ENCODE measurements at regions not wholly inside any gene's neighbourhood (a gene's known extent, or its start where the extent isn't known, plus 50 kb on each side); places are given as distances from the start of the nearest gene placed in this dataset.

GRCh38 chr12:111283966-111284365 lies 84.9 kb downstream of the PHETA1 start:
- no peak overlapping the region for H3K4me3 ChIP-seq (ENCODE audit: low read length)
- H2AFZ ChIP-seq (ENCODE audit: low read length), result no peak overlapping the region
- no peaks in the 10 kb centered on the region for H3K79me2 ChIP-seq (ENCODE audit: low read length)
- no peaks in the 10 kb centered on the region for H3K4me1 ChIP-seq (ENCODE audit: low read length)
- H3K4me2 ChIP-seq (ENCODE audit: low read depth, low read length), result no peak overlapping the region
- no peaks in the 10 kb centered on the region; the same call in 1 of the 2 replicates for H3K27me3 ChIP-seq (replicated peaks; ENCODE audit: insufficient read depth, low read length)
- no peaks in the 10 kb centered on the region for H3K36me3 ChIP-seq (replicated peaks; ENCODE audit: insufficient read depth, low read length)
- DNase-seq, result no peak
- no peaks in the 10 kb centered on the region for H3K9me3 ChIP-seq (replicated peaks; ENCODE audit: insufficient read depth, low read length)
- no peak overlapping the region for H3K9ac ChIP-seq (ENCODE audit: low read length)
- H4K20me1 ChIP-seq (ENCODE audit: insufficient read depth, low read length), result no peaks in the 10 kb centered on the region
- no peak for TF ChIP-seq EZH2 (optimal IDR thresholded peaks at IDR 0.05; ENCODE audit: low read depth, low read length)
- no peak for TF ChIP-seq EZH2phosphoT487 (IDR thresholded peaks at IDR 0.05; ENCODE audit: low read length)
- TF ChIP-seq, protein P1, sequence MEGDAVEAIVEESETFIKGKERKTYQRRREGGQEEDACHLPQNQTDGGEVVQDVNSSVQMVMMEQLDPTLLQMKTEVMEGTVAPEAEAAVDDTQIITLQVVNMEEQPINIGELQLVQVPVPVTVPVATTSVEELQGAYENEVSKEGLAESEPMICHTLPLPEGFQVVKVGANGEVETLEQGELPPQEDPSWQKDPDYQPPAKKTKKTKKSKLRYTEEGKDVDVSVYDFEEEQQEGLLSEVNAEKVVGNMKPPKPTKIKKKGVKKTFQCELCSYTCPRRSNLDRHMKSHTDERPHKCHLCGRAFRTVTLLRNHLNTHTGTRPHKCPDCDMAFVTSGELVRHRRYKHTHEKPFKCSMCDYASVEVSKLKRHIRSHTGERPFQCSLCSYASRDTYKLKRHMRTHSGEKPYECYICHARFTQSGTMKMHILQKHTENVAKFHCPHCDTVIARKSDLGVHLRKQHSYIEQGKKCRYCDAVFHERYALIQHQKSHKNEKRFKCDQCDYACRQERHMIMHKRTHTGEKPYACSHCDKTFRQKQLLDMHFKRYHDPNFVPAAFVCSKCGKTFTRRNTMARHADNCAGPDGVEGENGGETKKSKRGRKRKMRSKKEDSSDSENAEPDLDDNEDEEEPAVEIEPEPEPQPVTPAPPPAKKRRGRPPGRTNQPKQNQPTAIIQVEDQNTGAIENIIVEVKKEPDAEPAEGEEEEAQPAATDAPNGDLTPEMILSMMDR (IDR thresholded peaks at IDR 0.05; ENCODE audit: low read length), result no peak
- no peaks in the 10 kb centered on the region for H3F3A ChIP-seq (ENCODE audit: insufficient read depth, low read length)
- H3K9me2 ChIP-seq (replicated peaks; ENCODE audit: insufficient read depth, low read length), result no peaks in the 10 kb centered on the region
- H3K27ac ChIP-seq (ENCODE audit: low read length), result no peak overlapping the region

- DNase-seq, result no peak
- no peak overlapping the region for H2AFZ ChIP-seq (ENCODE audit: low read length)
- no peak for TF ChIP-seq EZH2phosphoT487 (IDR thresholded peaks at IDR 0.05; ENCODE audit: low read length)
- TF ChIP-seq, protein P1 (IDR thresholded peaks at IDR 0.05; ENCODE audit: low read length), result no peak
- TF ChIP-seq EZH2 (optimal IDR thresholded peaks at IDR 0.05; ENCODE audit: low read depth, low read length), result no peak
- no peaks in the 10 kb centered on the region for H4K20me1 ChIP-seq (ENCODE audit: insufficient read depth, low read length)
- no peaks in the 10 kb centered on the region for H3F3A ChIP-seq (ENCODE audit: insufficient read depth, low read length)
- no peak overlapping the region for H3K9ac ChIP-seq (ENCODE audit: low read length)
- H3K9me2 ChIP-seq (replicated peaks; ENCODE audit: insufficient read depth, low read length), result no peaks in the 10 kb centered on the region
- no peaks in the 10 kb centered on the region for H3K36me3 ChIP-seq (replicated peaks; ENCODE audit: insufficient read depth, low read length)
- no peaks in the 10 kb centered on the region for H3K4me1 ChIP-seq (ENCODE audit: low read length)
- no peak overlapping the region for H3K4me3 ChIP-seq (ENCODE audit: low read length)
- H3K4me2 ChIP-seq (ENCODE audit: low read depth, low read length), result no peak overlapping the region
- no peaks in the 10 kb centered on the region for H3K79me2 ChIP-seq (ENCODE audit: low read length)
- no peaks in the 10 kb centered on the region; the same call in 1 of the 2 replicates for H3K27me3 ChIP-seq (replicated peaks; ENCODE audit: insufficient read depth, low read length)
- H3K27ac ChIP-seq (ENCODE audit: low read length), result no peak overlapping the region
- no peaks in the 10 kb centered on the region for H3K9me3 ChIP-seq (replicated peaks; ENCODE audit: insufficient read depth, low read length)
Observed at GRCh38 chr12:111283521-111283920, 85.4 kb downstream of the PHETA1 start.

DNA sequence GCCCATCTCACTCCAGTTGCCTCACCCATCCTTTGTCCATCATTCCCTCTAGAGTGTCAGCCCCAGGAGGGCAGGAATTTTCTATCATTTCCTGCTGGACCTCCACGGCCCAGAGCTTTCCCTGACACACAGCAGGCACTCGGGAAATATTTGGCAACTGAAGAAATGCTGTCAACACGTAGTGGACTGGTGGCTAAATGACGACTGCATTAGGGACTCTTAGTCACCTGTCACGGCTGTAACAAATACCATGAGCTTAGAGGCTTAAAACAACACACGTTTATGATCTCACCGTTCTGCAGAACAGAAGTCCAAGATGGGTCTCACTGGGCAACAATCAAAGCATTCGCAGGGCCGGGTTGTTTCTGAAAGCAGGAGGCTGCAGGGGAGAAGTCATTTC lies 91.3 kb downstream of the PHETA1 start:
- Histone ChIP-seq H2AFZ (ENCODE audit: low read length) (no peak overlapping the region), H3K4me2 (ENCODE audit: low read depth, low read length) (no peak overlapping the region), H3K9ac (ENCODE audit: low read length) (no peak overlapping the region), H3K4me3 (ENCODE audit: low read length) (no peak overlapping the region), H3K4me1 (ENCODE audit: low read length) (no peaks in the 10 kb centered on the region), H3K79me2 (ENCODE audit: low read length) (no peaks in the 10 kb centered on the region), H3K36me3 (replicated peaks; ENCODE audit: insufficient read depth, low read length) (no peaks in the 10 kb centered on the region), H3F3A (ENCODE audit: insufficient read depth, low read length) (no peaks in the 10 kb centered on the region), H4K20me1 (ENCODE audit: insufficient read depth, low read length) (no peaks in the 10 kb centered on the region), H3K27ac (ENCODE audit: low read length) (no peak overlapping the region), H3K27me3 (replicated peaks; ENCODE audit: insufficient read depth, low read length) (no peaks in the 10 kb centered on the region; the same call in 1 of the 2 replicates), H3K9me3 (replicated peaks; ENCODE audit: insufficient read depth, low read length) (no peaks in the 10 kb centered on the region), H3K9me2 (replicated peaks; ENCODE audit: insufficient read depth, low read length) (no peaks in the 10 kb centered on the region)
- TF ChIP-seq EZH2phosphoT487 (IDR thresholded peaks at IDR 0.05; ENCODE audit: low read length) (no peak), EZH2 (optimal IDR thresholded peaks at IDR 0.05; ENCODE audit: low read depth, low read length) (no peak)
- TF ChIP-seq, protein P1 (IDR thresholded peaks at IDR 0.05; ENCODE audit: low read length), result no peak
- DNase-seq, result no peak

Data from MM.1S (cell line).